GM23338 (cell line): ENCODE measurements at regions not wholly inside any gene's neighbourhood (a gene's known extent, or its start where the extent isn't known, plus 50 kb on each side); places are given as distances from the start of the nearest gene placed in this dataset.

ENCODE experiments used
- ATAC-seq: fragments of 200-7000 bp; cut with Tn5 transposase; 3 replicates; pipeline ENCODE4 v1.9.1; 2020
- DNase-seq: peaks from one replicate; pipeline ENCODE4 v3.0.0-alpha.2; 2015; ENCODE audit warnings: low spot score
- H2AFZ ChIP-seq: fragments of 200-600 bp; sonication (generic); 2 replicates; pipeline ENCODE4 v1.8.0; 2016; ENCODE audit warnings: antibody characterized with exemption, mild to moderate bottlenecking, moderate library complexity
- H3F3A ChIP-seq: fragments of 200-600 bp; sonication (generic); replicated peaks from 2 replicates; pipeline ENCODE4 v1.8.0; 2017; ENCODE audit warnings: antibody characterized with exemption, mixed run types, low read depth
- H3K27ac ChIP-seq: fragments of 200-600 bp; sonication (generic); 2 replicates; pipeline ENCODE4 v1.6.1; 2016; ENCODE audit warnings: low read depth
- H3K27me3 ChIP-seq: fragments of 200-600 bp; sonication (generic); 2 replicates; pipeline ENCODE4 v1.8.0; 2016; ENCODE audit warnings: mild to moderate bottlenecking, mixed run types, moderate library complexity; ENCODE audit not compliant: insufficient read depth
- H3K36me3 ChIP-seq: fragments of 200-600 bp; sonication (generic); 2 replicates; pipeline ENCODE4 v1.8.0; 2016; ENCODE audit warnings: mild to moderate bottlenecking; ENCODE audit not compliant: insufficient read depth
- H3K4me1 ChIP-seq: fragments of 200-600 bp; sonication (generic); 2 replicates; pipeline ENCODE4 v1.8.0; 2016; ENCODE audit warnings: mild to moderate bottlenecking, moderate library complexity; ENCODE audit not compliant: insufficient read depth
- H3K4me2 ChIP-seq: fragments of 200-600 bp; sonication (generic); 2 replicates; pipeline ENCODE4 v1.7.1; 2017; ENCODE audit warnings: mixed run types
- H3K4me3 ChIP-seq: fragments of 200-600 bp; sonication (generic); 2 replicates; pipeline ENCODE4 v1.6.1; 2016; ENCODE audit warnings: mixed run types
- H3K79me2 ChIP-seq: fragments of 200-600 bp; sonication (generic); replicated peaks from 2 replicates; pipeline ENCODE4 v1.8.0; 2017; ENCODE audit warnings: mild to moderate bottlenecking; ENCODE audit not compliant: insufficient read depth
- H3K9me2 ChIP-seq: fragments of 200-600 bp; sonication (generic); 2 replicates; pipeline ENCODE4 v1.8.0; 2017; ENCODE audit not compliant: insufficient read depth
- H4K20me1 ChIP-seq: fragments of 200-600 bp; sonication (generic); replicated peaks from 2 replicates; pipeline ENCODE4 v1.8.0; 2017; ENCODE audit warnings: mild to moderate bottlenecking; ENCODE audit not compliant: insufficient read depth
- H3K27ac Mint-ChIP-seq: 2 replicates; pipeline ENCODE4 v1.8.0; 2020; ENCODE audit warnings: inconsistent platforms, mild to moderate bottlenecking, moderate library complexity, mixed read lengths
- H3K27me3 Mint-ChIP-seq: 3 replicates; pipeline ENCODE4 v1.8.0; 2022; ENCODE audit warnings: low read depth, mild to moderate bottlenecking, moderate library complexity, mixed read lengths, inconsistent platforms; ENCODE audit not compliant: insufficient read depth, poor library complexity
- H3K36me3 Mint-ChIP-seq: 3 replicates; pipeline ENCODE4 v1.8.0; 2021; ENCODE audit warnings: low read depth, mild to moderate bottlenecking, inconsistent platforms, moderate library complexity, mixed read lengths
- H3K4me1 Mint-ChIP-seq: 3 replicates; pipeline ENCODE4 v1.8.0; 2020; ENCODE audit warnings: mild to moderate bottlenecking, inconsistent platforms, mixed read lengths
- H3K4me3 Mint-ChIP-seq: 3 replicates; pipeline ENCODE4 v1.8.0; 2021; ENCODE audit warnings: moderate library complexity, mild to moderate bottlenecking, inconsistent platforms, mixed read lengths
- H3K9me3 Mint-ChIP-seq: 3 replicates; pipeline ENCODE4 v1.8.0; 2020; ENCODE audit warnings: moderate library complexity, mild to moderate bottlenecking, inconsistent platforms, mixed read lengths
- CREB1 ChIP-seq: fragments of 250-450 bp; sonication (Bioruptor Pico); IDR thresholded peaks from 2 replicates; pipeline ENCODE4 v1.5.0; 2020; ENCODE audit warnings: low read depth, mild to moderate bottlenecking, moderate library complexity
- EZH2 ChIP-seq: fragments of 200-600 bp; sonication (generic); IDR thresholded peaks from one replicate; pipeline ENCODE4 v1.8.0; 2017; ENCODE audit warnings: antibody characterized with exemption, mild to moderate bottlenecking, low read depth; ENCODE audit not compliant: unreplicated experiment
- EZH2phosphoT487 ChIP-seq: fragments of 200-600 bp; sonication (generic); IDR thresholded peaks from one replicate; pipeline ENCODE4 v1.8.1; 2018; ENCODE audit warnings: antibody characterized with exemption; ENCODE audit not compliant: unreplicated experiment
- JUNB ChIP-seq: IDR thresholded peaks from one replicate; pipeline ENCODE4 v1.6.1; 2016; ENCODE audit warnings: antibody characterized with exemption; ENCODE audit not compliant: unreplicated experiment
- NANOG ChIP-seq: IDR thresholded peaks from 2 replicates; pipeline ENCODE4 v1.6.1; 2016; ENCODE audit warnings: antibody characterized with exemption, borderline replicate concordance
- POLR2AphosphoS5 ChIP-seq: IDR thresholded peaks from 2 replicates; pipeline ENCODE4 v1.6.1; 2016; ENCODE audit warnings: antibody characterized with exemption, low read depth
- STAT1 ChIP-seq: IDR thresholded peaks from one replicate; pipeline ENCODE4 v1.6.1; 2016; ENCODE audit warnings: antibody characterized with exemption; ENCODE audit not compliant: unreplicated experiment
- ZNF114 ChIP-seq: fragments of 250-450 bp; sonication (Bioruptor Pico); IDR thresholded peaks from 2 replicates; pipeline ENCODE4 v1.5.0; 2020; ENCODE audit warnings: mild to moderate bottlenecking, moderate library complexity
- ZNF331 ChIP-seq: fragments of 250-450 bp; sonication (Bioruptor Pico); IDR thresholded peaks from 2 replicates; pipeline ENCODE4 v1.5.0; 2020; ENCODE audit warnings: low read depth, mild to moderate bottlenecking, moderate library complexity
- TF ChIP-seq, protein P1 (sequence below): IDR thresholded peaks from 2 replicates; pipeline ENCODE4 v1.6.1; 2016; ENCODE audit warnings: antibody characterized with exemption
- TF ChIP-seq, protein P2 (sequence below): fragments of 250-450 bp; sonication (Bioruptor Pico); IDR thresholded peaks from 2 replicates; pipeline ENCODE4 v1.5.0; 2020; ENCODE audit warnings: mild to moderate bottlenecking, moderate library complexity
- TF ChIP-seq, protein P3 (sequence below), 2 experiments: fragments of 200-600 bp in 1 of 2; sonication (generic) in 1 of 2; conservative IDR thresholded peaks; 2 replicates each; pipeline versions ENCODE4 v1.5.1 to v1.6.1; 2016 to 2017; ENCODE audit warnings: antibody characterized with exemption in 2 of 2, low read depth in 2 of 2, mild to moderate bottlenecking in 2 of 2, moderate library complexity in 1 of 2
- TF ChIP-seq, protein P4 (sequence below): IDR thresholded peaks from one replicate; pipeline ENCODE4 v1.6.1; 2018; ENCODE audit warnings: antibody characterized with exemption; ENCODE audit not compliant: unreplicated experiment

DNA sequence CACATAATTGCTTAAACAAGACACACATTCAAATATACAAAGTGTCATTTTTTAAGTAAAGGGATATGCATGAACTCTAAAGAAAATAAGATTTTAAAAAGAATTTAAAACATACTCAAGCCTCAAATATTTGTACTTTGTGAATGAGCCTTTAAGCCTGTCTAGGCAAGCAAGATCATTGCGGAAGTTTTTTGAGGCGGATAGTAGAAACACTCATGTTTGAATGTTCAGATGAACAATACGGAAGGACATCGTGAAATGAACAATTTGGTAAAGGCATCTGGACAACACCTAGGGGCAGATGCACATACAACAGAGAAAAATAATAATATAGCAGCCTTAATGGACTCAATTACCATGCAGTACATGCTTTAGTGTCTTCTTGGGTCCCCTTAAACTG is 928.9 kb downstream of the TFAP2A start:
- DNase-seq (no peak), ATAC-seq (no peak)
- Histone ChIP-seq H2AFZ (no peak overlapping the region), H3K36me3 (no peaks in the 10 kb centered on the region), H4K20me1 (no peaks in the 10 kb centered on the region), H3K27ac (no peak overlapping the region), H3K4me1 (peaks cover 7% of the 10 kb centered on the region; the same call in 1 of the 2 replicates), H3K4me2 (no peak overlapping the region), H3K27me3 (no peaks in the 10 kb centered on the region), H3F3A (no peaks in the 10 kb centered on the region), H3K79me2 (no peaks in the 10 kb centered on the region), H3K9me2 (no peaks in the 10 kb centered on the region), H3K4me3 (no peak overlapping the region)
- peaks cover 15% of the 10 kb centered on the region for H3K4me1 Mint-ChIP-seq
- TF ChIP-seq CREB1 (CRISPR knock-in tag): no peak
- TF ChIP-seq, protein P1, sequence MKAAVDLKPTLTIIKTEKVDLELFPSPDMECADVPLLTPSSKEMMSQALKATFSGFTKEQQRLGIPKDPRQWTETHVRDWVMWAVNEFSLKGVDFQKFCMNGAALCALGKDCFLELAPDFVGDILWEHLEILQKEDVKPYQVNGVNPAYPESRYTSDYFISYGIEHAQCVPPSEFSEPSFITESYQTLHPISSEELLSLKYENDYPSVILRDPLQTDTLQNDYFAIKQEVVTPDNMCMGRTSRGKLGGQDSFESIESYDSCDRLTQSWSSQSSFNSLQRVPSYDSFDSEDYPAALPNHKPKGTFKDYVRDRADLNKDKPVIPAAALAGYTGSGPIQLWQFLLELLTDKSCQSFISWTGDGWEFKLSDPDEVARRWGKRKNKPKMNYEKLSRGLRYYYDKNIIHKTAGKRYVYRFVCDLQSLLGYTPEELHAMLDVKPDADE: no peak
- no peak for TF ChIP-seq STAT1
- TF ChIP-seq NANOG: no peak
- no peak for TF ChIP-seq EZH2phosphoT487
- TF ChIP-seq, protein P2, sequence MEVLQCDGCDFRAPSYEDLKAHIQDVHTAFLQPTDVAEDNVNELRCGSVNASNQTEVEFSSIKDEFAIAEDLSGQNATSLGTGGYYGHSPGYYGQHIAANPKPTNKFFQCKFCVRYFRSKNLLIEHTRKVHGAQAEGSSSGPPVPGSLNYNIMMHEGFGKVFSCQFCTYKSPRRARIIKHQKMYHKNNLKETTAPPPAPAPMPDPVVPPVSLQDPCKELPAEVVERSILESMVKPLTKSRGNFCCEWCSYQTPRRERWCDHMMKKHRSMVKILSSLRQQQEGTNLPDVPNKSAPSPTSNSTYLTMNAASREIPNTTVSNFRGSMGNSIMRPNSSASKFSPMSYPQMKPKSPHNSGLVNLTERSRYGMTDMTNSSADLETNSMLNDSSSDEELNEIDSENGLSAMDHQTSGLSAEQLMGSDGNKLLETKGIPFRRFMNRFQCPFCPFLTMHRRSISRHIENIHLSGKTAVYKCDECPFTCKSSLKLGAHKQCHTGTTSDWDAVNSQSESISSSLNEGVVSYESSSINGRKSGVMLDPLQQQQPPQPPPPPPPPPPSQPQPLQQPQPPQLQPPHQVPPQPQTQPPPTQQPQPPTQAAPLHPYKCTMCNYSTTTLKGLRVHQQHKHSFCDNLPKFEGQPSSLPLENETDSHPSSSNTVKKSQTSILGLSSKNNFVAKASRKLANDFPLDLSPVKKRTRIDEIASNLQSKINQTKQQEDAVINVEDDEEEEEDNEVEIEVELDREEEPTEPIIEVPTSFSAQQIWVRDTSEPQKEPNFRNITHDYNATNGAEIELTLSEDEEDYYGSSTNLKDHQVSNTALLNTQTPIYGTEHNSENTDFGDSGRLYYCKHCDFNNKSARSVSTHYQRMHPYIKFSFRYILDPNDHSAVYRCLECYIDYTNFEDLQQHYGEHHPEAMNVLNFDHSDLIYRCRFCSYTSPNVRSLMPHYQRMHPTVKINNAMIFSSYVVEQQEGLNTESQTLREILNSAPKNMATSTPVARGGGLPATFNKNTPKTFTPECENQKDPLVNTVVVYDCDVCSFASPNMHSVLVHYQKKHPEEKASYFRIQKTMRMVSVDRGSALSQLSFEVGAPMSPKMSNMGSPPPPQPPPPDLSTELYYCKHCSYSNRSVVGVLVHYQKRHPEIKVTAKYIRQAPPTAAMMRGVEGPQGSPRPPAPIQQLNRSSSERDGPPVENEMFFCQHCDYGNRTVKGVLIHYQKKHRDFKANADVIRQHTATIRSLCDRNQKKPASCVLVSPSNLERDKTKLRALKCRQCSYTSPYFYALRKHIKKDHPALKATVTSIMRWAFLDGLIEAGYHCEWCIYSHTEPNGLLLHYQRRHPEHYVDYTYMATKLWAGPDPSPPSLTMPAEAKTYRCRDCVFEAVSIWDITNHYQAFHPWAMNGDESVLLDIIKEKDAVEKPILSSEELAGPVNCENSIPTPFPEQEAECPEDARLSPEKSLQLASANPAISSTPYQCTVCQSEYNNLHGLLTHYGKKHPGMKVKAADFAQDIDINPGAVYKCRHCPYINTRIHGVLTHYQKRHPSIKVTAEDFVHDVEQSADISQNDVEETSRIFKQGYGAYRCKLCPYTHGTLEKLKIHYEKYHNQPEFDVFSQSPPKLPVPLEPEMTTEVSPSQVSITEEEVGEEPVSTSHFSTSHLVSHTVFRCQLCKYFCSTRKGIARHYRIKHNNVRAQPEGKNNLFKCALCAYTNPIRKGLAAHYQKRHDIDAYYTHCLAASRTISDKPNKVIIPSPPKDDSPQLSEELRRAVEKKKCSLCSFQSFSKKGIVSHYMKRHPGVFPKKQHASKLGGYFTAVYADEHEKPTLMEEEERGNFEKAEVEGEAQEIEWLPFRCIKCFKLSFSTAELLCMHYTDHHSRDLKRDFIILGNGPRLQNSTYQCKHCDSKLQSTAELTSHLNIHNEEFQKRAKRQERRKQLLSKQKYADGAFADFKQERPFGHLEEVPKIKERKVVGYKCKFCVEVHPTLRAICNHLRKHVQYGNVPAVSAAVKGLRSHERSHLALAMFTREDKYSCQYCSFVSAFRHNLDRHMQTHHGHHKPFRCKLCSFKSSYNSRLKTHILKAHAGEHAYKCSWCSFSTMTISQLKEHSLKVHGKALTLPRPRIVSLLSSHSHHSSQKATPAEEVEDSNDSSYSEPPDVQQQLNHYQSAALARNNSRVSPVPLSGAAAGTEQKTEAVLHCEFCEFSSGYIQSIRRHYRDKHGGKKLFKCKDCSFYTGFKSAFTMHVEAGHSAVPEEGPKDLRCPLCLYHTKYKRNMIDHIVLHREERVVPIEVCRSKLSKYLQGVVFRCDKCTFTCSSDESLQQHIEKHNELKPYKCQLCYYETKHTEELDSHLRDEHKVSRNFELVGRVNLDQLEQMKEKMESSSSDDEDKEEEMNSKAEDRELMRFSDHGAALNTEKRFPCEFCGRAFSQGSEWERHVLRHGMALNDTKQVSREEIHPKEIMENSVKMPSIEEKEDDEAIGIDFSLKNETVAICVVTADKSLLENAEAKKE (CRISPR knock-in tag): no peak
- TF ChIP-seq ZNF114: no peak
- no peak for TF ChIP-seq EZH2
- no peak for TF ChIP-seq JUNB
- no peak for TF ChIP-seq ZNF331 (CRISPR knock-in tag)
- TF ChIP-seq POLR2AphosphoS5: no peak
- TF ChIP-seq, protein P3, sequence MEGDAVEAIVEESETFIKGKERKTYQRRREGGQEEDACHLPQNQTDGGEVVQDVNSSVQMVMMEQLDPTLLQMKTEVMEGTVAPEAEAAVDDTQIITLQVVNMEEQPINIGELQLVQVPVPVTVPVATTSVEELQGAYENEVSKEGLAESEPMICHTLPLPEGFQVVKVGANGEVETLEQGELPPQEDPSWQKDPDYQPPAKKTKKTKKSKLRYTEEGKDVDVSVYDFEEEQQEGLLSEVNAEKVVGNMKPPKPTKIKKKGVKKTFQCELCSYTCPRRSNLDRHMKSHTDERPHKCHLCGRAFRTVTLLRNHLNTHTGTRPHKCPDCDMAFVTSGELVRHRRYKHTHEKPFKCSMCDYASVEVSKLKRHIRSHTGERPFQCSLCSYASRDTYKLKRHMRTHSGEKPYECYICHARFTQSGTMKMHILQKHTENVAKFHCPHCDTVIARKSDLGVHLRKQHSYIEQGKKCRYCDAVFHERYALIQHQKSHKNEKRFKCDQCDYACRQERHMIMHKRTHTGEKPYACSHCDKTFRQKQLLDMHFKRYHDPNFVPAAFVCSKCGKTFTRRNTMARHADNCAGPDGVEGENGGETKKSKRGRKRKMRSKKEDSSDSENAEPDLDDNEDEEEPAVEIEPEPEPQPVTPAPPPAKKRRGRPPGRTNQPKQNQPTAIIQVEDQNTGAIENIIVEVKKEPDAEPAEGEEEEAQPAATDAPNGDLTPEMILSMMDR (conservative IDR thresholded peaks at IDR 0.05; ENCODE audit: low read depth in 2 of 2): no peak
- TF ChIP-seq, protein P4, sequence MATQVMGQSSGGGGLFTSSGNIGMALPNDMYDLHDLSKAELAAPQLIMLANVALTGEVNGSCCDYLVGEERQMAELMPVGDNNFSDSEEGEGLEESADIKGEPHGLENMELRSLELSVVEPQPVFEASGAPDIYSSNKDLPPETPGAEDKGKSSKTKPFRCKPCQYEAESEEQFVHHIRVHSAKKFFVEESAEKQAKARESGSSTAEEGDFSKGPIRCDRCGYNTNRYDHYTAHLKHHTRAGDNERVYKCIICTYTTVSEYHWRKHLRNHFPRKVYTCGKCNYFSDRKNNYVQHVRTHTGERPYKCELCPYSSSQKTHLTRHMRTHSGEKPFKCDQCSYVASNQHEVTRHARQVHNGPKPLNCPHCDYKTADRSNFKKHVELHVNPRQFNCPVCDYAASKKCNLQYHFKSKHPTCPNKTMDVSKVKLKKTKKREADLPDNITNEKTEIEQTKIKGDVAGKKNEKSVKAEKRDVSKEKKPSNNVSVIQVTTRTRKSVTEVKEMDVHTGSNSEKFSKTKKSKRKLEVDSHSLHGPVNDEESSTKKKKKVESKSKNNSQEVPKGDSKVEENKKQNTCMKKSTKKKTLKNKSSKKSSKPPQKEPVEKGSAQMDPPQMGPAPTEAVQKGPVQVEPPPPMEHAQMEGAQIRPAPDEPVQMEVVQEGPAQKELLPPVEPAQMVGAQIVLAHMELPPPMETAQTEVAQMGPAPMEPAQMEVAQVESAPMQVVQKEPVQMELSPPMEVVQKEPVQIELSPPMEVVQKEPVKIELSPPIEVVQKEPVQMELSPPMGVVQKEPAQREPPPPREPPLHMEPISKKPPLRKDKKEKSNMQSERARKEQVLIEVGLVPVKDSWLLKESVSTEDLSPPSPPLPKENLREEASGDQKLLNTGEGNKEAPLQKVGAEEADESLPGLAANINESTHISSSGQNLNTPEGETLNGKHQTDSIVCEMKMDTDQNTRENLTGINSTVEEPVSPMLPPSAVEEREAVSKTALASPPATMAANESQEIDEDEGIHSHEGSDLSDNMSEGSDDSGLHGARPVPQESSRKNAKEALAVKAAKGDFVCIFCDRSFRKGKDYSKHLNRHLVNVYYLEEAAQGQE: no peak
- H3K27ac Mint-ChIP-seq: no peak overlapping the region
- H3K9me3 Mint-ChIP-seq: no peaks in the 10 kb centered on the region; the same call in 2 of the 3 replicates
- H3K4me3 Mint-ChIP-seq: no peak overlapping the region
- no peaks in the 10 kb centered on the region for H3K36me3 Mint-ChIP-seq
- H3K27me3 Mint-ChIP-seq: no peaks in the 10 kb centered on the region
